A673 (cell line): ENCODE measurements at regions not wholly inside any gene's neighbourhood (a gene's known extent, or its start where the extent isn't known, plus 50 kb on each side); places are given as distances from the start of the nearest gene placed in this dataset.
A peak's percentile ranks its signal among the peaks of the same experiment; 100 is the strongest.

Source experiments
- BruUV-seq: library from RNA; stranded (reverse); fragments of 400-500 nt; replicated peaks from 2 replicates; lab custom pipeline; 2021; lab: Mats Ljungman, UMichigan
- CTCF ChIA-PET: fragments of 300-600 bp; sonication (Branson Sonifier 250); formaldehyde crosslinking; loops from one replicate; lab custom pipeline; 2022; ENCODE audit warnings: antibody characterized with exemption; lab: Charles Lee
- POLR2A ChIA-PET: fragments of 300-600 bp; sonication (Branson Sonifier 250); formaldehyde crosslinking; loops from one replicate; lab custom pipeline; 2022; ENCODE audit warnings: antibody characterized with exemption; ENCODE audit not compliant: low non-redundant PET; lab: Charles Lee
- DNase-seq: peaks from one replicate; pipeline ENCODE4 v3.0.0-alpha.2; 2015; ENCODE audit warnings: low spot score
- H3K27ac ChIP-seq: fragments of 200-600 bp; sonication (generic); 2 replicates; pipeline ENCODE4 v1.5.1; 2016; ENCODE audit warnings: mixed run types, low read depth, mild to moderate bottlenecking, mixed read lengths, antibody characterized with exemption, low read length; ENCODE audit not compliant: poor library complexity, severe bottlenecking
- H3K27me3 ChIP-seq: fragments of 200-600 bp; sonication (generic); replicated peaks from 2 replicates; pipeline ENCODE4 v1.6.1; 2017; ENCODE audit warnings: mixed run types, low read depth, mild to moderate bottlenecking, mixed read lengths, antibody characterized with exemption, low read length; ENCODE audit not compliant: insufficient read depth, poor library complexity
- H3K36me3 ChIP-seq: fragments of 200-600 bp; sonication (generic); 2 replicates; pipeline ENCODE4 v1.6.1; 2016; ENCODE audit warnings: mixed run types, mild to moderate bottlenecking, mixed read lengths, antibody characterized with exemption, low read length; ENCODE audit not compliant: insufficient read depth, poor library complexity, severe bottlenecking
- H3K4me1 ChIP-seq: fragments of 200-600 bp; sonication (generic); 2 replicates; pipeline ENCODE4 v1.6.1; 2017; ENCODE audit warnings: mixed run types, mild to moderate bottlenecking, mixed read lengths, antibody characterized with exemption, low read length; ENCODE audit not compliant: insufficient read depth, poor library complexity, severe bottlenecking
- H3K4me3 ChIP-seq: fragments of 200-600 bp; sonication (generic); 2 replicates; pipeline ENCODE4 v1.5.1; 2016; ENCODE audit warnings: low read depth, mixed run types, mild to moderate bottlenecking, mixed read lengths, low read length; ENCODE audit not compliant: poor library complexity, severe bottlenecking
- H3K9me3 ChIP-seq: fragments of 200-600 bp; sonication (generic); 2 replicates; pipeline ENCODE4 v1.6.1; 2016; ENCODE audit warnings: mixed run types, low read depth, mild to moderate bottlenecking, mixed read lengths, antibody characterized with exemption, low read length; ENCODE audit not compliant: poor library complexity, severe bottlenecking
- EZH2 ChIP-seq: fragments of 200-600 bp; sonication (generic); IDR thresholded peaks from 2 replicates; pipeline ENCODE4 v1.6.1; 2017; ENCODE audit warnings: borderline replicate concordance, low read depth, mild to moderate bottlenecking, mixed read lengths, antibody characterized with exemption, low read length; ENCODE audit not compliant: poor library complexity, severe bottlenecking
- intact Hi-C: fragments of 100-400 bp; cut with micrococcal nuclease; formaldehyde crosslinking; loops from one replicate; pipeline ENCODE4 v1.10.0; 2022; ENCODE audit not compliant: unreplicated experiment
- TF ChIP-seq, protein P1 (sequence below): fragments of 300-800, 200-600 bp; sonication (generic); conservative IDR thresholded peaks from 2 replicates; pipeline ENCODE4 v1.5.1; 2017; ENCODE audit warnings: low read depth, mild to moderate bottlenecking, antibody characterized with exemption, low read length, moderate library complexity, mixed read lengths

DNA sequence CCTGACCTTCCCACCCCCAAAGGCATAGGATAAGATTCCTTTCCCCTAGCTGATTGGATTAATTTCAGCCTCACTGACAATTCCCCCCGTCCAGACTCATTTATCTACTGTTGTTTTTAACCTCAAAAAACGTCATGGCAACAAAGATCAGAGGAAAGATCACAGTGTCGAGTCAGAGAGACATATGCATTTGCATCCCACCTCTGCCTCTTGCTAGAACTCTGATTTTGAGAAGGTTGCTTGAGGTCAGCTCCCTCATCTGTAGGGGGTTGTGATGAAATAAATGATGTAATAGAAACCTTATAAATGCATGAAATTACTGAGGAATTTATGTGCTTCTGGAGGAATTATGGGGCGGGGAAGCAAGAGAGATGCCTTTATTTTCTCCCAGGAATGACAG lies 53.3 kb upstream of the SYN3 start:
- ChIA-PET POLR2A (no interaction called here), CTCF (no interaction called here)
- BruUV-seq: no TSS peak
- no peak for DNase-seq
- H3K9me3 ChIP-seq: no peaks in the 10 kb centered on the region
- H3K4me1 ChIP-seq: no peaks in the 10 kb centered on the region
- no peak overlapping the region for H3K4me3 ChIP-seq
- intact Hi-C loops: no loop called here
- TF ChIP-seq, protein P1, sequence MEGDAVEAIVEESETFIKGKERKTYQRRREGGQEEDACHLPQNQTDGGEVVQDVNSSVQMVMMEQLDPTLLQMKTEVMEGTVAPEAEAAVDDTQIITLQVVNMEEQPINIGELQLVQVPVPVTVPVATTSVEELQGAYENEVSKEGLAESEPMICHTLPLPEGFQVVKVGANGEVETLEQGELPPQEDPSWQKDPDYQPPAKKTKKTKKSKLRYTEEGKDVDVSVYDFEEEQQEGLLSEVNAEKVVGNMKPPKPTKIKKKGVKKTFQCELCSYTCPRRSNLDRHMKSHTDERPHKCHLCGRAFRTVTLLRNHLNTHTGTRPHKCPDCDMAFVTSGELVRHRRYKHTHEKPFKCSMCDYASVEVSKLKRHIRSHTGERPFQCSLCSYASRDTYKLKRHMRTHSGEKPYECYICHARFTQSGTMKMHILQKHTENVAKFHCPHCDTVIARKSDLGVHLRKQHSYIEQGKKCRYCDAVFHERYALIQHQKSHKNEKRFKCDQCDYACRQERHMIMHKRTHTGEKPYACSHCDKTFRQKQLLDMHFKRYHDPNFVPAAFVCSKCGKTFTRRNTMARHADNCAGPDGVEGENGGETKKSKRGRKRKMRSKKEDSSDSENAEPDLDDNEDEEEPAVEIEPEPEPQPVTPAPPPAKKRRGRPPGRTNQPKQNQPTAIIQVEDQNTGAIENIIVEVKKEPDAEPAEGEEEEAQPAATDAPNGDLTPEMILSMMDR: no peak
- TF ChIP-seq EZH2: no peak
- H3K36me3 ChIP-seq: no peaks in the 10 kb centered on the region
- no peaks in the 10 kb centered on the region for H3K27me3 ChIP-seq
- H3K27ac ChIP-seq: no peak overlapping the region

DNA sequence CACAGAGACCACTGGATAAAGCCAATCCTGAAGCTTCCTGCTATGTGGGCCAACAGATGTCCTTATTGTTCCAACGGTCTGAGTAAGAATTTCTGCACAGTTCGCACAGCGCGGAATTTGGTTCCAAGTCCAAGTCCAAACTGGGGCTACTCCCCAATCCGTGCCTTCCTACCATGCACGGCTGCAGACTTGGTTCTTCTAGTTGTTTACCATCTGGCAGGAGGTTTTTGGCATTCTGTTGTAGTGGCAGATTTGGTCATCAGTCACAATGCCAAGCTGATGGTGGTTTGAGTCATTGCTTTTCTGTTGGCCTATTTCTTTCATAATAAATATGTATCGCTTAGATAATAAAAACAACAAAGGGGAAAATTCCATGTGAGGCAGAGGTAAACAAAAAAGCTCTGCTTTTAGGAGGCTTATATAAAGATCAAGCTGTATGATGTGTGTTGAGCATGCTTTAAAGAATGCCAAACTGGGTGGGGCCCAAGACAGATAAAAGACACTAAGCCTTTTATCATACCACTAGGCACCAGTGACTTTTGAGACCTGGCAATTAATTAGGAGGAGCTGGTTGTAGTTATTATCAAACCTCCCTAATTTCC lies 52.5 kb upstream of the SYN3 start:
- no peaks in the 10 kb centered on the region for H3K9me3 ChIP-seq
- H3K27me3 ChIP-seq: no peaks in the 10 kb centered on the region
- no peak overlapping the region for H3K27ac ChIP-seq
- DNase-seq: no peak
- TF ChIP-seq, protein P1: no peak
- TF ChIP-seq EZH2: no peak
- ChIA-PET POLR2A (no interaction called here), CTCF (no interaction called here)
- intact Hi-C loops: no loop called here
- no TSS peak for BruUV-seq
- H3K4me3 ChIP-seq: no peak overlapping the region
- H3K36me3 ChIP-seq: no peaks in the 10 kb centered on the region
- H3K4me1 ChIP-seq: no peaks in the 10 kb centered on the region

DNA sequence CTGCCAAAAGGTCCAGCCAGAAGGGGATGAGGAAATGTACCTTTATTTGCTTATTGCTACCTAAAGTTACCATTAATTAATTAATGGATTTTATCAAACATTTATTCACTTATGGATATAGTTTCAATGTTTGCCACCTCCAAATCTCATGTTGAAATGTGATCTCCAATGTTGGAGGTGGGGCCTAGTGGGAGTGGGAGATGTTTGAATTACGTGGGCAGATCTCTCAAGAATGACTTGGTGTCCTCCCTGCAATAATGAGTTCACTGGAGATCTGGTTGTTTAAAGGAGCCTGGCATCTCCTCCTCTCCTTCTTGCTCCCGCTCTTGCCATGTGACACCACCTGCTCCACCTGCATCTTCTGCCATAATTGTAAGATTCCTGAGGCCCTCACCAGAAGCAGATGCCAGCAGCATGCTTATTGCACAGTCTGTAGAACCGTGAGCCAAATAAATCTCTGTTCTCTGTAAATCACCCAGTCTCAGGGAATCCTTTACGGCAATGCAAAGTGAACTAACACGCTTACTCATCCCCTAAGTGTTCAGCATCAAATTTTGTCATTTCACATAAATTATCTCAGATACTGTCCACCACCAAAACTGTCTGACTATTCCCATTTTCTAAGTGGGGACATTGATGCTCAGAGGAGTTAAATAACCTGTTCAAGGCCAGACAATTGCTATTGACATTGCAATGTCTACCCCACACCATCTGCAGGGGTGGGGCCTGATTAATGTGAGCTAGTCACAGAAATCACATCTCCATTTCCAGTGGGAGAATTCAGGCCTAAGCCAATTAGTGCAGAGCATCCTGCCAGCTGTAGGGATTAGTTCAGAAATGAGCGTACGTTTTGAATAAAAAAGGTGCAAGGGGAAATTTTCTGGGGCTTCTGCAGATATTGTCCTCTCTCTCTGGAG lies 51.6 kb upstream of the SYN3 start:
- no peak for TF ChIP-seq EZH2
- TF ChIP-seq, protein P1: no peak
- ChIA-PET CTCF (no interaction called here), POLR2A (no interaction called here)
- Histone ChIP-seq H3K36me3 (no peaks in the 10 kb centered on the region), H3K27ac (peak overlapping the region; percentile 43), H3K4me3 (no peak overlapping the region), H3K27me3 (no peaks in the 10 kb centered on the region), H3K4me1 (no peaks in the 10 kb centered on the region), H3K9me3 (no peaks in the 10 kb centered on the region)
- BruUV-seq: no TSS peak
- intact Hi-C loops: no loop called here
- peak; percentile 20 for DNase-seq
